Neural cell (in vitro differentiated cells): ENCODE measurements at regions not wholly inside any gene's neighbourhood (a gene's known extent, or its start where the extent isn't known, plus 50 kb on each side); places are given as distances from the start of the nearest gene placed in this dataset.

Experiments
- EP300 ChIP-seq: fragments of 450-650 bp; conservative IDR thresholded peaks from 2 replicates; pipeline ENCODE4 v1.6.1; 2014; ENCODE audit warnings: antibody characterized with exemption, mild to moderate bottlenecking, moderate library complexity; ENCODE audit not compliant: poor library complexity, severe bottlenecking
- EZH2 ChIP-seq: fragments of 200-600, 300-800 bp; shearing (Covaris generic), sonication (generic); IDR thresholded peaks from 2 replicates; pipeline ENCODE4 v1.6.1; 2014; ENCODE audit warnings: antibody characterized with exemption, low read length, borderline replicate concordance, mild to moderate bottlenecking; ENCODE audit not compliant: insufficient read depth, poor library complexity, severe bottlenecking
- MXI1 ChIP-seq: fragments of 450-650 bp; conservative IDR thresholded peaks from 2 replicates; pipeline ENCODE4 v1.6.1; 2014; ENCODE audit warnings: antibody characterized with exemption, mild to moderate bottlenecking; ENCODE audit not compliant: poor library complexity, severe bottlenecking
- POLR2AphosphoS5 ChIP-seq: IDR thresholded peaks from 2 replicates; pipeline ENCODE4 v1.6.1; 2012
- RAD21 ChIP-seq: fragments of 450-650 bp; conservative IDR thresholded peaks from 2 replicates; pipeline ENCODE4 v1.6.1; 2014; ENCODE audit warnings: antibody characterized with exemption, mild to moderate bottlenecking, moderate library complexity
- SMC3 ChIP-seq: fragments of 450-650 bp; conservative IDR thresholded peaks from 2 replicates; pipeline ENCODE4 v1.6.1; 2014; ENCODE audit warnings: antibody characterized with exemption, mild to moderate bottlenecking, moderate library complexity; ENCODE audit not compliant: poor library complexity
- TAF1 ChIP-seq: IDR thresholded peaks from 2 replicates; pipeline ENCODE4 v1.6.1; 2012; ENCODE audit warnings: low read depth
- TF ChIP-seq, protein P1 (sequence below): fragments of 450-650 bp; IDR thresholded peaks from 2 replicates; pipeline ENCODE4 v1.5.1; 2014; ENCODE audit warnings: antibody characterized with exemption, mild to moderate bottlenecking, moderate library complexity; ENCODE audit not compliant: poor library complexity, severe bottlenecking
- TF ChIP-seq, protein P2 (sequence below): IDR thresholded peaks from 2 replicates; pipeline ENCODE4 v1.6.1; 2012; ENCODE audit warnings: borderline replicate concordance

DNA sequence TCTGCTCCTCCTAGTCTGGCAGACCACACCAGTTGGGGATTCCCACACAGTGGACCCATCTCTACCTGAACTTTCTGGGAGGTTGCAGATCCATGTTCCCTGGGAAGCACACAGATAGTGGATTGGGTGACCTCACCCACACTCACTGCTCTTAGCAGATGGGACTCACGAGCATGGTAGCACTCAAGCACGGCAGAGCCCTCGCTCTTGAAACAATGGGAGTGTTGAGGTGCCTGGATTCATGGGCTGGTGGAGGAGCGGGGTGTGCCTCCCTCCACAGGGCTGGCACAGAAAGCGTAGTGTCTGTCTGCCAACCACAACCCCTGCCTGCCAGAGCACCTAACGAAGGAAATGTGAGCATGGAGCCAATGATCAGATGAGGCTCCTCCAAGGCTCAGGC, 568.0 kb downstream of the POM121L12 start:
- TF ChIP-seq, protein P1, sequence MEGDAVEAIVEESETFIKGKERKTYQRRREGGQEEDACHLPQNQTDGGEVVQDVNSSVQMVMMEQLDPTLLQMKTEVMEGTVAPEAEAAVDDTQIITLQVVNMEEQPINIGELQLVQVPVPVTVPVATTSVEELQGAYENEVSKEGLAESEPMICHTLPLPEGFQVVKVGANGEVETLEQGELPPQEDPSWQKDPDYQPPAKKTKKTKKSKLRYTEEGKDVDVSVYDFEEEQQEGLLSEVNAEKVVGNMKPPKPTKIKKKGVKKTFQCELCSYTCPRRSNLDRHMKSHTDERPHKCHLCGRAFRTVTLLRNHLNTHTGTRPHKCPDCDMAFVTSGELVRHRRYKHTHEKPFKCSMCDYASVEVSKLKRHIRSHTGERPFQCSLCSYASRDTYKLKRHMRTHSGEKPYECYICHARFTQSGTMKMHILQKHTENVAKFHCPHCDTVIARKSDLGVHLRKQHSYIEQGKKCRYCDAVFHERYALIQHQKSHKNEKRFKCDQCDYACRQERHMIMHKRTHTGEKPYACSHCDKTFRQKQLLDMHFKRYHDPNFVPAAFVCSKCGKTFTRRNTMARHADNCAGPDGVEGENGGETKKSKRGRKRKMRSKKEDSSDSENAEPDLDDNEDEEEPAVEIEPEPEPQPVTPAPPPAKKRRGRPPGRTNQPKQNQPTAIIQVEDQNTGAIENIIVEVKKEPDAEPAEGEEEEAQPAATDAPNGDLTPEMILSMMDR: no peak
- TF ChIP-seq TAF1: no peak
- TF ChIP-seq EP300: no peak
- TF ChIP-seq POLR2AphosphoS5: no peak
- no peak for TF ChIP-seq EZH2
- TF ChIP-seq MXI1: no peak
- TF ChIP-seq RAD21: no peak
- no peak for TF ChIP-seq SMC3
- TF ChIP-seq, protein P2, sequence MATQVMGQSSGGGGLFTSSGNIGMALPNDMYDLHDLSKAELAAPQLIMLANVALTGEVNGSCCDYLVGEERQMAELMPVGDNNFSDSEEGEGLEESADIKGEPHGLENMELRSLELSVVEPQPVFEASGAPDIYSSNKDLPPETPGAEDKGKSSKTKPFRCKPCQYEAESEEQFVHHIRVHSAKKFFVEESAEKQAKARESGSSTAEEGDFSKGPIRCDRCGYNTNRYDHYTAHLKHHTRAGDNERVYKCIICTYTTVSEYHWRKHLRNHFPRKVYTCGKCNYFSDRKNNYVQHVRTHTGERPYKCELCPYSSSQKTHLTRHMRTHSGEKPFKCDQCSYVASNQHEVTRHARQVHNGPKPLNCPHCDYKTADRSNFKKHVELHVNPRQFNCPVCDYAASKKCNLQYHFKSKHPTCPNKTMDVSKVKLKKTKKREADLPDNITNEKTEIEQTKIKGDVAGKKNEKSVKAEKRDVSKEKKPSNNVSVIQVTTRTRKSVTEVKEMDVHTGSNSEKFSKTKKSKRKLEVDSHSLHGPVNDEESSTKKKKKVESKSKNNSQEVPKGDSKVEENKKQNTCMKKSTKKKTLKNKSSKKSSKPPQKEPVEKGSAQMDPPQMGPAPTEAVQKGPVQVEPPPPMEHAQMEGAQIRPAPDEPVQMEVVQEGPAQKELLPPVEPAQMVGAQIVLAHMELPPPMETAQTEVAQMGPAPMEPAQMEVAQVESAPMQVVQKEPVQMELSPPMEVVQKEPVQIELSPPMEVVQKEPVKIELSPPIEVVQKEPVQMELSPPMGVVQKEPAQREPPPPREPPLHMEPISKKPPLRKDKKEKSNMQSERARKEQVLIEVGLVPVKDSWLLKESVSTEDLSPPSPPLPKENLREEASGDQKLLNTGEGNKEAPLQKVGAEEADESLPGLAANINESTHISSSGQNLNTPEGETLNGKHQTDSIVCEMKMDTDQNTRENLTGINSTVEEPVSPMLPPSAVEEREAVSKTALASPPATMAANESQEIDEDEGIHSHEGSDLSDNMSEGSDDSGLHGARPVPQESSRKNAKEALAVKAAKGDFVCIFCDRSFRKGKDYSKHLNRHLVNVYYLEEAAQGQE: no peak
